ENCODE measurements at regions not wholly inside any gene's neighbourhood (a gene's known extent, or its start where the extent isn't known, plus 50 kb on each side); places are given as distances from the start of the nearest gene placed in this dataset.

DNA sequence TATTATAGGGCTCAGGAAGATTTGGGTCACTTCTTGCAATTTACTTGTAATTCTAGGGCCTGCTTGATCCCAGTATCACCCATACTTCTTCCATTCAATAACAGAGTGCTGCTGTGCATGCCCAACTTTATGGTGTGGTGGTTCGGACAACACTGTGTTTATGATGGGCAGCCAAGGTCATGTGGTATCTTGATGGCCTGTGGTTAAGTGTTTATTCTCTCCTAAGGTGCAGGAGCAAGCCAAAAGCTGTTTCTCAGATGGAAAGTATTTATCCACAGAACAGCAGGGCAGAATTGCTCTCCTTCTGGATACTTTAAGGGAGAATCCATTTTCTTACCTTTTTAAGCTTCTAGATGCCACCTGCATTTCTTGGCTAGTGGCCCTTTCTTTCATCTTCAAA lies 433.8 kb downstream of the SH2D4B start:
- TF ChIP-seq, protein P1, sequence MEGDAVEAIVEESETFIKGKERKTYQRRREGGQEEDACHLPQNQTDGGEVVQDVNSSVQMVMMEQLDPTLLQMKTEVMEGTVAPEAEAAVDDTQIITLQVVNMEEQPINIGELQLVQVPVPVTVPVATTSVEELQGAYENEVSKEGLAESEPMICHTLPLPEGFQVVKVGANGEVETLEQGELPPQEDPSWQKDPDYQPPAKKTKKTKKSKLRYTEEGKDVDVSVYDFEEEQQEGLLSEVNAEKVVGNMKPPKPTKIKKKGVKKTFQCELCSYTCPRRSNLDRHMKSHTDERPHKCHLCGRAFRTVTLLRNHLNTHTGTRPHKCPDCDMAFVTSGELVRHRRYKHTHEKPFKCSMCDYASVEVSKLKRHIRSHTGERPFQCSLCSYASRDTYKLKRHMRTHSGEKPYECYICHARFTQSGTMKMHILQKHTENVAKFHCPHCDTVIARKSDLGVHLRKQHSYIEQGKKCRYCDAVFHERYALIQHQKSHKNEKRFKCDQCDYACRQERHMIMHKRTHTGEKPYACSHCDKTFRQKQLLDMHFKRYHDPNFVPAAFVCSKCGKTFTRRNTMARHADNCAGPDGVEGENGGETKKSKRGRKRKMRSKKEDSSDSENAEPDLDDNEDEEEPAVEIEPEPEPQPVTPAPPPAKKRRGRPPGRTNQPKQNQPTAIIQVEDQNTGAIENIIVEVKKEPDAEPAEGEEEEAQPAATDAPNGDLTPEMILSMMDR (conservative IDR thresholded peaks at IDR 0.05): no peak
- DNase-seq (ENCODE audit: extremely low spot score, unreplicated experiment): no peak
- H3K4me3 Mint-ChIP-seq: no peak overlapping the region
- H3K36me3 Mint-ChIP-seq: no peaks in the 10 kb centered on the region
- H3K4me1 Mint-ChIP-seq (ENCODE audit: unreplicated experiment): no peaks in the 10 kb centered on the region
- no peaks in the 10 kb centered on the region for H3K27me3 Mint-ChIP-seq
- H3K9me3 Mint-ChIP-seq: no peaks in the 10 kb centered on the region
- no peak overlapping the region for H3K27ac Mint-ChIP-seq

DNA sequence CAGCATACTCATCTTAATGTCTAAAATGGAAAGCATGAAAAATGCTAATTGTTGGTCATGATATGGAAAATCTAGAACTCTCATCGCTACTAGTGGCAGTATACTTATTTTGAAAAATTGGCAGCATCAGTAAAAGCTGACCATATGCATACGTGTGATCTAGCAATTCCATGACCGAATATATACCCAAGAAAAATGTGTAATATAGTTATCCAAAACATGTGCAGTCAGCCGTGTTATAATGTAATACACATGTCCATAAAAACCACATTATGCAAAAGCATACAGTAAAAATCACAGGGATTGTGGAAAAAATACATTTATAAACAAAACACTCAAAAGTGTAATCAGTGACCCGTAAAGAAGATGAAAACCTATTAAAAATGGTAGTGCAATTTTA lies 439.0 kb downstream of the SH2D4B start:
- Mint-ChIP-seq H3K27ac (no peak overlapping the region), H3K9me3 (no peaks in the 10 kb centered on the region), H3K4me1 (ENCODE audit: unreplicated experiment) (no peaks in the 10 kb centered on the region), H3K4me3 (no peak overlapping the region), H3K27me3 (no peaks in the 10 kb centered on the region), H3K36me3 (no peaks in the 10 kb centered on the region)
- TF ChIP-seq, protein P1 (conservative IDR thresholded peaks at IDR 0.05): no peak
- no peak for DNase-seq (ENCODE audit: extremely low spot score, unreplicated experiment)

DNA sequence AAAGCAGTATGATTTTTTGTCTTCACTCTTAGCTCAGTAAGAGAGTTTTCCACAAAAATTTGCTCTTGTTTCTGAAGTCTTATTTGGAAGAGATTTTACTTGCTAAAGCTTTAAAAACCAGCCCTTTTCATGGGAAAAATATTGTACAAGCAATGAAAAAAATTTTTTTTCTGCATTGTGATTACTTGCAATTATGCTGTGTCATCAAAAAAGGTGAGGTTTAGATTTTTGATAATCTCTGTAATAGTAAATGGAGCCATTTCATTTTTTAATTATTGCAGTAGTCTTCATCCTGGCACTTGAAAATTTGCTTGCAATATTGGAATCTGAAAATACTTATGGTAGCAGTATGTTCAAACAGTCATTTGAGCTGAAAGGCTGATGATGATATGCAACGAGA lies 447.4 kb downstream of the SH2D4B start:
- Mint-ChIP-seq H3K9me3 (no peaks in the 10 kb centered on the region), H3K4me1 (ENCODE audit: unreplicated experiment) (no peaks in the 10 kb centered on the region)

DNA sequence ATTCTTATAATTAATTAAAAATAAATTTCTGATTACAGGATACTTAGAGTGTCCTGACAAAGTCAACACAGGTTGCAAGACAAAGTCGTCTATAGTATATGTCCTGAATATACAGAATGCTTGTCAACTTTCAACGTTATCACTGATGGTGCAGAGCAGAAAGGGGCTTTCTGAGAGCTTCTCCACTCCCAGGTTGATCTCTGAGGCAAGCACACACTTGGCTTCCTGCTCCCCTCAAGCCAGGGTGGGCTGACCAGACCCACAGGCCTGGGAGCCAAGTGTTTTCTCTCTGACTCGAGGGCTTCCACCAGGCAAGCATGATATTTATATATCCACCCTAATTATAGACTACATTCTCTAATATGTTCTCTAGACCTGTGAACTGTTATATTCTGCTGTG lies 448.9 kb downstream of the SH2D4B start:
- no peaks in the 10 kb centered on the region for H3K9me3 Mint-ChIP-seq
- TF ChIP-seq, protein P1 (conservative IDR thresholded peaks at IDR 0.05): no peak
- no peak for DNase-seq (ENCODE audit: extremely low spot score, unreplicated experiment)
- no peak overlapping the region for H3K27ac Mint-ChIP-seq
- H3K4me1 Mint-ChIP-seq (ENCODE audit: unreplicated experiment): no peaks in the 10 kb centered on the region
- H3K4me3 Mint-ChIP-seq: no peak overlapping the region
- no peaks in the 10 kb centered on the region for H3K36me3 Mint-ChIP-seq
- no peaks in the 10 kb centered on the region for H3K27me3 Mint-ChIP-seq

More for the DNA sequence above, 447.4 kb downstream of the SH2D4B start:
- Mint-ChIP-seq H3K4me3 (no peak overlapping the region), H3K36me3 (no peaks in the 10 kb centered on the region), H3K27me3 (no peaks in the 10 kb centered on the region), H3K27ac (no peak overlapping the region)
- DNase-seq (ENCODE audit: extremely low spot score, unreplicated experiment): no peak
- TF ChIP-seq, protein P1 (conservative IDR thresholded peaks at IDR 0.05): no peak

DNA sequence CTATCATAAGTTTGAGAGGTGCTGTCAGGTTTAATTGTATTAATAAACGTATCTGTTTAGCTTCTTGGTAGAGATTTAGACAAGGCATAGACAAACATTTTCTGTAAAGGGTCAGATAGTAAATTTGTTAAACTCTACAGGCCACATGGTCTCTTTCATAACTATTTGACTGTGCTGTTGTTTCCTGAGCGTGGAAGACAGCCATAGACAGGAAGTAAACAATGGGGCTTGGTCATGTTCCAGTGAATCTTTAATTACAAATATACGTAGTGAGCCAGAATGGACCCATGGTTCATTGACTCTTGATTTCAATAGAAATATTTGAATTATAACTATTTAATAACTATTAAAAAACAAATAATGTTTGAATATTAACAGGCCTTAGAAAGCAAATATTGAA lies 451.1 kb downstream of the SH2D4B start:
- H3K4me1 Mint-ChIP-seq (ENCODE audit: unreplicated experiment): no peaks in the 10 kb centered on the region
- no peak overlapping the region for H3K4me3 Mint-ChIP-seq
- H3K36me3 Mint-ChIP-seq: no peaks in the 10 kb centered on the region
- no peaks in the 10 kb centered on the region for H3K9me3 Mint-ChIP-seq
- TF ChIP-seq, protein P1 (conservative IDR thresholded peaks at IDR 0.05): no peak
- H3K27me3 Mint-ChIP-seq: no peaks in the 10 kb centered on the region
- no peak overlapping the region for H3K27ac Mint-ChIP-seq
- DNase-seq (ENCODE audit: extremely low spot score, unreplicated experiment): no peak

DNA sequence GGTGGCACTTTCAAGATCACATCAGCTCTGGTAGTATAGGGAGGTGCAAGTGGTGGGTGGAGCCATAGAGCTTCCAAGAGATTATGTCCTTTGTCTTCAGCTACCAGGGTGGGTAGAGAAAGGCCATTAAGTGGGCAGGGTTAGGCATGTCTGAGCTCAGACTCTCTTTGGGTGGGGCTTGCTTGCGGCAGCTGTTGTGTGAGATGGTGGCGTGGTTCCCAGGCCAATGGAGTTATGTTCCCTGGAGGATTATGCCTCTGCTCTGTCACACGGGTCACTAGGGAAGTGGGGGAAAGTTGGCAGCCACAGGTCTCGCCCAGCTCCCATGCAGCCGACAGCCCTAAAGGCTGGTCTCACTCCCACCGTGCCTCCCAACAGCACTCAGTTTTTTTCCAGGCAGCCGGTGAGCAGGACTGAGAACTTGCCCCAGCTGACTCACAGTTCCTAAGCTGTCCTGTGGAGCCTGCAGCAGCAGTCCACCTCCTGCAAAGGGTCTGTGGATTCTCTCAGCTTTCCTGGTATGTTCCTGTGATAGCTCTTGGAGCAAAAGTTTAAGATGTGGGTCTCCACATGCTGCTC lies 459.0 kb downstream of the SH2D4B start:
- no peaks in the 10 kb centered on the region for H3K27me3 Mint-ChIP-seq
- DNase-seq (ENCODE audit: extremely low spot score, unreplicated experiment): no peak
- H3K4me1 Mint-ChIP-seq (ENCODE audit: unreplicated experiment): no peaks in the 10 kb centered on the region
- no peak overlapping the region for H3K27ac Mint-ChIP-seq
- H3K4me3 Mint-ChIP-seq: no peak overlapping the region
- no peaks in the 10 kb centered on the region for H3K36me3 Mint-ChIP-seq
- TF ChIP-seq, protein P1 (conservative IDR thresholded peaks at IDR 0.05): no peak
- peaks cover 4% of the 10 kb centered on the region for H3K9me3 Mint-ChIP-seq

Measured in type B pancreatic cell (in vitro differentiated cells).